Left lung (tissue), 4 donors: ENCODE measurements at regions not wholly inside any gene's neighbourhood (a gene's known extent, or its start where the extent isn't known, plus 50 kb on each side); places are given as distances from the start of the nearest gene placed in this dataset.

ENCODE experiments used
- ATAC-seq: fragments of 200-7000 bp; cut with Tn5 transposase; one replicate; pipeline ENCODE4 v1.9.1; 2020; ENCODE audit warnings: moderate library complexity
- DNase-seq, 4 donors: peaks; one replicate each; pipeline ENCODE4 v3.0.0-alpha.2; 2013 to 2020
- H3K27ac ChIP-seq, 2 donors: fragments of 200-600 bp; sonication (generic) in 1 of 2; one replicate each; pipeline versions ENCODE4 v1.5.0 to v1.8.0; 2020 to 2021
- H3K27me3 ChIP-seq, 2 donors: fragments of 200-600 bp; sonication (generic) in 1 of 2; one replicate each; pipeline versions ENCODE4 v1.5.0 to v1.8.0; 2020 to 2021
- H3K36me3 ChIP-seq, 2 donors: fragments of 200-600 bp; sonication (generic) in 1 of 2; one replicate each; pipeline versions ENCODE4 v1.5.0 to v1.8.0; 2020 to 2021
- H3K4me1 ChIP-seq, 2 donors: fragments of 200-600 bp; one replicate each; pipeline ENCODE4 v1.8.0; 2021
- H3K4me3 ChIP-seq, 2 donors: fragments of 200-600 bp; sonication (generic) in 1 of 2; one replicate each; pipeline versions ENCODE4 v1.5.0 to v1.8.0; 2020 to 2021; ENCODE audit warnings: mild to moderate bottlenecking in 1 of 2
- H3K9me3 ChIP-seq, 2 donors: fragments of 200-600 bp; sonication (generic) in 1 of 2; one replicate each; pipeline versions ENCODE4 v1.5.0 to v1.8.0; 2020 to 2021
- intact Hi-C, 2 donors: fragments of 100-400 bp; cut with DNase I; formaldehyde crosslinking; loops; one replicate each; pipeline versions ENCODE4 v1.11.2 to v1.14.2; 2022
- TF ChIP-seq, protein P1 (sequence below), 2 donors: fragments of 200-600 bp; sonication (generic) in 1 of 2; IDR thresholded peaks; one replicate each; pipeline versions ENCODE4 v1.5.0 to v1.8.0; 2021; ENCODE audit warnings: antibody characterized with exemption in 2 of 2
- donor health status: DM: no; HTN: yes; CAD: no.
- donor health status: DM: no; HTN: no; CAD: no.

DNA sequence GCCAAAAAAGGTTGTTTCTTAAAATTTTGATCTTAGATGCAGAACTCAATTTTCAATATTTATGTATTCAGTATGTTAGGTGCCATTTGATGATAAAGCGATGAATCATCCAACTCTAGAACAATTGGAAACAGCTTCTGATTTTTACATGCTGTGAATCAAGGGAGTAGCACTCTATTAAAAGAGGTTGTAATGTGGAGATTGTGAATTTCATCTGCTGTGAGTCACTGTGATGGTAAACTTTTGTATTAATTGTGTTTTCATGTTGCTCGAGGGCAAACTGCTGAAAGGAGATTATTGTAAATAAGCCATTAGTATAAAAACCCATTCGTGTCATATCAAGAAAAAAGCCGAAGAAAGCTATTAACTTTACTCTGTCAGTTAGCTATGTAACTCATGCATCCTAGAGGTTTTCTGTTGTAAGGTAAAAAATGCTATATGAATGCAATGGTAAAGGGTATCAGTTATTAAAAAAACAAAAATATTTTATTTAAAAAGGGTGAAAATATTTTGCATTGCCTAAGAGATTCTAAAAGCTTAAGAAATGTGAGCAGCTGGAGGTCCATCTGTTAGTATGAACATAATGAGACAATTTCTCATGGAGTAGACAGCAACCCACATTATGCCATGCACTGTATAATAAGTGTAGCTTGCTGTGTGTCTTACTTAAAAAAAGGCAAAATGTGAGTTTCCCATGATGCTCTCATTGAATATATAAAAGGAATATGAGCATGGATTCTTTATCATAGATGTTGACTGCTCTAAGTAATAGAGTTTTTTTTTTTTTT is 511.0 kb upstream of the PCDH15 start:
- Histone ChIP-seq H3K27ac (no peak overlapping the region), H3K27me3 (no peaks in the 10 kb centered on the region), H3K4me1 (no peaks in the 10 kb centered on the region), H3K4me3 (no peak overlapping the region), H3K36me3 (no peaks in the 10 kb centered on the region), H3K9me3 (no peaks in the 10 kb centered on the region)
- no peak for DNase-seq
- TF ChIP-seq, protein P1, sequence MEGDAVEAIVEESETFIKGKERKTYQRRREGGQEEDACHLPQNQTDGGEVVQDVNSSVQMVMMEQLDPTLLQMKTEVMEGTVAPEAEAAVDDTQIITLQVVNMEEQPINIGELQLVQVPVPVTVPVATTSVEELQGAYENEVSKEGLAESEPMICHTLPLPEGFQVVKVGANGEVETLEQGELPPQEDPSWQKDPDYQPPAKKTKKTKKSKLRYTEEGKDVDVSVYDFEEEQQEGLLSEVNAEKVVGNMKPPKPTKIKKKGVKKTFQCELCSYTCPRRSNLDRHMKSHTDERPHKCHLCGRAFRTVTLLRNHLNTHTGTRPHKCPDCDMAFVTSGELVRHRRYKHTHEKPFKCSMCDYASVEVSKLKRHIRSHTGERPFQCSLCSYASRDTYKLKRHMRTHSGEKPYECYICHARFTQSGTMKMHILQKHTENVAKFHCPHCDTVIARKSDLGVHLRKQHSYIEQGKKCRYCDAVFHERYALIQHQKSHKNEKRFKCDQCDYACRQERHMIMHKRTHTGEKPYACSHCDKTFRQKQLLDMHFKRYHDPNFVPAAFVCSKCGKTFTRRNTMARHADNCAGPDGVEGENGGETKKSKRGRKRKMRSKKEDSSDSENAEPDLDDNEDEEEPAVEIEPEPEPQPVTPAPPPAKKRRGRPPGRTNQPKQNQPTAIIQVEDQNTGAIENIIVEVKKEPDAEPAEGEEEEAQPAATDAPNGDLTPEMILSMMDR (IDR thresholded peaks at IDR 0.05): no peak
- intact Hi-C loops: no loop called here
- no peak for ATAC-seq

DNA sequence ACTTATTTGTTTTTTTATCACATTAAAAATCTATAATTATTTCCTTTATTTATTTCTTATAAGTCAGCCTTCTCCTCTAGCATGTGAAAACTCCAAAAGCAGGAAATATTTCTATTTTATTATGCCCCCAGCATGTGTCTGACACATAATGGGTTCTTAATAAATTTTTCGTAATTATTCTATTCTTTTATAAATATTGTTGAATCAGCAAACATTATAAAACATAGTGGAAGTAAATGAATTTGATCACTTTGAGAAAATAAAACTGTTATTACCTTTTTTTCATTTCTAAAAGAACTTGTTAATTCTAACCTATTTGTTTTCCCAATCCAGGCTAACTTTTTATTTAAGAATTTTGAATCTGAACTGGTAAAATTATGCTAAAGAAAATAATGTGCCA is 509.1 kb upstream of the PCDH15 start:
- intact Hi-C loops: no loop called here
- Histone ChIP-seq H3K4me1 (no peaks in the 10 kb centered on the region), H3K9me3 (no peaks in the 10 kb centered on the region), H3K27ac (no peak overlapping the region), H3K27me3 (no peaks in the 10 kb centered on the region), H3K4me3 (no peak overlapping the region), H3K36me3 (no peaks in the 10 kb centered on the region)
- ATAC-seq (no peak), DNase-seq (no peak)
- TF ChIP-seq, protein P1 (IDR thresholded peaks at IDR 0.05): no peak

DNA sequence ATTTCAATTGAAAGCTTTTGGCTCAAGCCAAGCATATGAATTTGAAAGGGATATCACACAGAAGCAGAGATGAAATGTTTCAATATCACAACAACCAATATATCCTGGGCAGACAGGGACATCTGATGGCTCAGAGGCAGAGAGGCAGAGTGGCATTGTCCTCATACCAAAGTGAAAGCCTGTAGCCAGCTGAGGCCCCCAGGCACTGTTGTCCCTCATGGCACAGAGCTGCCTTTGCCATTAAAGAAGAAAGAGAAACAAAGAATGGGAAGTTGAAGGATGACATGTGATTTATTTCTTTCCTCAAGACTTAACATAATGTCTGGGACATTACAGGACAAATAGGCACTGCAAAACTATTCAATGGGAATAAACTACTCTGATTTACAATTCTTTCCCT is 504.3 kb upstream of the PCDH15 start:
- intact Hi-C loops: no loop called here
- TF ChIP-seq, protein P1 (IDR thresholded peaks at IDR 0.05): no peak
- H3K27ac ChIP-seq: no peak overlapping the region
- H3K9me3 ChIP-seq: no peaks in the 10 kb centered on the region
- DNase-seq: no peak
- no peaks in the 10 kb centered on the region for H3K4me1 ChIP-seq
- no peak for ATAC-seq
- no peak overlapping the region for H3K4me3 ChIP-seq
- no peaks in the 10 kb centered on the region for H3K36me3 ChIP-seq
- H3K27me3 ChIP-seq: no peaks in the 10 kb centered on the region

DNA sequence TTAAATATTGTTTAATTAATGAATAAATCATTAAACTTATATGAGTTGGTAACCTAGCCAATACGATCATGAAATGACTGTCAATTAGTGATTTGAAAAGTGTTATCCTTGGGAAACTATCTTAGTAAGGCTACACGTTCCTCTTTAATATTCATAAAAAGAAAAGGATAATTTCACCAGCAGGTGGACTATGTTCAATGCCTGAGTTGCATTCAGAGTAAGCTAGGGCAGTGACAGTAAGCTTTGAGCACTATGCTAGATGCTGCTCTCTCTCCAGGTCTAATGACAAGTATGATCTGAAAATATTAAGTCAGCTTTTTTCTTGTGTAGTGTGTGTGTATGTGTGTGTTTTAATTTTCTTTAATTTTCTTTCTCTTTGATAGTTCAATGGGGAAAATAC is 486.3 kb upstream of the PCDH15 start:
- H3K27ac ChIP-seq: no peak overlapping the region
- ATAC-seq (no peak), DNase-seq (no peak)
- TF ChIP-seq, protein P1 (IDR thresholded peaks at IDR 0.05): no peak
- intact Hi-C loops: no loop called here
- H3K9me3 ChIP-seq: peaks cover 0 to 3% of the 10 kb centered on the region in 2 donors
- H3K4me1 ChIP-seq: no peaks in the 10 kb centered on the region
- no peaks in the 10 kb centered on the region for H3K27me3 ChIP-seq
- H3K4me3 ChIP-seq: no peak overlapping the region
- H3K36me3 ChIP-seq: no peaks in the 10 kb centered on the region

DNA sequence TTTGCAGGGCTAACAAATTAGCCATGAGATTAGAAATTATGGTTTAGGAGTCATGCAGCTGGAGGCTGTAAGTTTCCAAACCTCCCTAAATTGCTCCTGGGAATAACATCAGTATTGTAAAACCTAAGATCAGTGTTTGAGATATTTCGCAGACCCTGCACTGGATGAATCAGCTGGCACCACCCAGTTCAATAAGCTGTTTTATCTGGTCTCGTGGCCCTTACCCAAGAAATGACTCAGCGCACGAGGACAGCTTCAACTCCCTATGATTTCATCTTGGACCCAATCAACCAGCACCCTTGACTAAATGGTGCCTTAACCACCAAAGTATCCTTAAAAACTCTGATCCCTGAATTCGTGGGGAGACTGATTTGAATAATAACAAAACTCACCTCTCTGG is 482.0 kb upstream of the PCDH15 start:
- no peaks in the 10 kb centered on the region for H3K9me3 ChIP-seq
- TF ChIP-seq, protein P1 (IDR thresholded peaks at IDR 0.05): no peak
- no peaks in the 10 kb centered on the region for H3K4me1 ChIP-seq
- DNase-seq (no peak), ATAC-seq (no peak)
- H3K27me3 ChIP-seq: no peaks in the 10 kb centered on the region
- H3K27ac ChIP-seq: no peak overlapping the region
- H3K36me3 ChIP-seq: no peaks in the 10 kb centered on the region
- H3K4me3 ChIP-seq: no peak overlapping the region
- intact Hi-C loops: no loop called here
